Naive thymus-derived CD8-positive, alpha-beta T cell (primary cell): ENCODE measurements at regions not wholly inside any gene's neighbourhood (a gene's known extent, or its start where the extent isn't known, plus 50 kb on each side); places are given as distances from the start of the nearest gene placed in this dataset.
"Not testable (repeated sequence)": the region's sequence is repeated elsewhere in the genome, so short reads cannot be mapped to it uniquely, and the experiment has no call there.

ENCODE experiments used
- ATAC-seq, 2 donors: fragments of 150-1000 bp; cut with Tn5 transposase in 1 of 2; sonication (Bioruptor Pico), chemical (Tn5 transposase) in 1 of 2; 1 replicate in 1 of 2; 2 replicates in 1 of 2; pipeline ENCODE4 v1.10.0; 2021; ENCODE audit warnings: mild to moderate bottlenecking in 2 of 2, moderate library complexity in 2 of 2
- POLR2A ChIA-PET: fragments of 350-600 bp; sonication (Branson Sonifier 250); formaldehyde crosslinking; loops from one replicate; lab custom pipeline; 2021; ENCODE audit warnings: antibody characterized with exemption; lab: Charles Lee
- DNase-seq, 10 donors: peaks; one replicate each; pipeline versions ENCODE4 v3.0.0 to v3.0.0-alpha.2; 2020 to 2022
- H3K27ac Mint-ChIP-seq, 10 donors: one replicate each; pipeline ENCODE4 v1.8.0; 2020 to 2022; ENCODE audit warnings: mild to moderate bottlenecking in 10 of 10, mixed read lengths in 10 of 10, moderate library complexity in 4 of 10, inconsistent platforms in 1 of 10
- H3K27me3 Mint-ChIP-seq, 5 donors: one replicate each; pipeline ENCODE4 v1.8.0; 2021 to 2022; ENCODE audit warnings: mixed read lengths in 5 of 5
- H3K36me3 Mint-ChIP-seq, 3 donors: one replicate each; pipeline ENCODE4 v1.8.0; 2020 to 2022; ENCODE audit warnings: mixed read lengths in 3 of 3, mild to moderate bottlenecking in 2 of 3, inconsistent platforms in 1 of 3
- H3K4me1 Mint-ChIP-seq, 4 donors: one replicate each; pipeline ENCODE4 v1.8.0; 2021 to 2022; ENCODE audit warnings: mixed read lengths in 4 of 4
- H3K4me3 Mint-ChIP-seq, 10 donors: one replicate each; pipeline ENCODE4 v1.8.0; 2020 to 2022; ENCODE audit warnings: mild to moderate bottlenecking in 10 of 10, mixed read lengths in 10 of 10, moderate library complexity in 6 of 10, inconsistent platforms in 1 of 10
- H3K9me3 Mint-ChIP-seq, 9 donors: one replicate each; pipeline ENCODE4 v1.8.0; 2020 to 2022; ENCODE audit warnings: mixed read lengths in 9 of 9, mild to moderate bottlenecking in 3 of 9, inconsistent platforms in 1 of 9, moderate library complexity in 1 of 9

GRCh38 chr5:38776149-38776896 lies 69.5 kb upstream of the OSMR start:
- Mint-ChIP-seq H3K4me1 (no peaks in the 10 kb centered on the region), H3K4me3 (no peak overlapping the region), H3K27ac (no peak overlapping the region), H3K9me3 (peaks cover 0 to 14% (median 2%) of the 10 kb centered on the region in 9 donors), H3K36me3 (peaks cover 0 to 4% (median 0%) of the 10 kb centered on the region in 3 donors), H3K27me3 (peaks cover 10 to 56% (median 17%) of the 10 kb centered on the region in 5 donors)
- no peak for ATAC-seq
- no peak for DNase-seq
- POLR2A ChIA-PET = no interaction called here

GRCh38 chr5:38777111-38777510 lies 68.7 kb upstream of the OSMR start:
- Mint-ChIP-seq H3K4me3 (no peak overlapping the region), H3K9me3 (peaks cover 0 to 14% (median 2%) of the 10 kb centered on the region in 9 donors), H3K36me3 (peaks cover 0 to 4% (median 0%) of the 10 kb centered on the region in 3 donors), H3K27ac (no peak overlapping the region), H3K27me3 (peaks cover 9 to 56% (median 15%) of the 10 kb centered on the region in 5 donors), H3K4me1 (no peaks in the 10 kb centered on the region)
- POLR2A ChIA-PET = no interaction called here
- ATAC-seq (no peak), DNase-seq (no peak)

GRCh38 chr5:38780316-38780715 lies 65.5 kb upstream of the OSMR start:
- POLR2A ChIA-PET = no interaction called here
- Mint-ChIP-seq H3K4me1 (no peaks in the 10 kb centered on the region), H3K36me3 (no peaks in the 10 kb centered on the region), H3K4me3 (no peak overlapping the region), H3K27ac (no peak overlapping the region), H3K9me3 (peaks cover 0 to 5% (median 0%) of the 10 kb centered on the region in 9 donors), H3K27me3 (peaks cover 4 to 46% (median 13%) of the 10 kb centered on the region in 5 donors)
- no peak for ATAC-seq
- no peak for DNase-seq

GRCh38 chr5:38780945-38781344 lies 64.9 kb upstream of the OSMR start:
- Mint-ChIP-seq H3K9me3 (peaks cover 0 to 9% (median 3%) of the 10 kb centered on the region in 9 donors), H3K4me1 (no peaks in the 10 kb centered on the region), H3K27me3 (peaks cover 4 to 44% (median 14%) of the 10 kb centered on the region in 5 donors), H3K4me3 (no peak overlapping the region), H3K27ac (no peak overlapping the region), H3K36me3 (peaks cover 0 to 4% (median under 1%) of the 10 kb centered on the region in 3 donors)
- POLR2A ChIA-PET = no interaction called here
- ATAC-seq = no peak
- no peak for DNase-seq

GRCh38 chr5:38782180-38782835 lies 63.5 kb upstream of the OSMR start:
- Mint-ChIP-seq H3K36me3 (peaks cover 0 to 10% (median 2%) of the 10 kb centered on the region in 3 donors), H3K27ac (no peak overlapping the region), H3K4me1 (no peaks in the 10 kb centered on the region), H3K27me3 (peaks cover 4 to 31% (median 12%) of the 10 kb centered on the region in 5 donors), H3K9me3 (peaks cover 0 to 21% (median 8%) of the 10 kb centered on the region in 9 donors), H3K4me3 (no peak overlapping the region)
- POLR2A ChIA-PET = no interaction called here
- DNase-seq = no peak
- ATAC-seq = no peak

GRCh38 chr5:38783011-38783561 lies 62.7 kb upstream of the OSMR start:
- ATAC-seq (no peak), DNase-seq (no peak)
- Mint-ChIP-seq H3K9me3 (peaks cover 0 to 23% (median 8%) of the 10 kb centered on the region in 9 donors), H3K4me1 (no peaks in the 10 kb centered on the region), H3K4me3 (no peak overlapping the region), H3K36me3 (peaks cover 0 to 16% (median 2%) of the 10 kb centered on the region in 3 donors), H3K27me3 (peaks cover 4 to 25% (median 10%) of the 10 kb centered on the region in 5 donors), H3K27ac (no peak overlapping the region)
- POLR2A ChIA-PET = no interaction called here

- H3K27ac Mint-ChIP-seq = no peak overlapping the region
- POLR2A ChIA-PET = no interaction called here
- H3K4me1 Mint-ChIP-seq = no peaks in the 10 kb centered on the region
- no peak overlapping the region for H3K4me3 Mint-ChIP-seq
- H3K36me3 Mint-ChIP-seq = peaks cover 0 to 16% (median 2%) of the 10 kb centered on the region in 3 donors
- ATAC-seq (no peak), DNase-seq (no peak)
- H3K27me3 Mint-ChIP-seq = peaks cover 6 to 30% (median 15%) of the 10 kb centered on the region in 5 donors
- H3K9me3 Mint-ChIP-seq = peaks cover 0 to 18% (median 8%) of the 10 kb centered on the region in 9 donors
These were observed 56.7 kb upstream of the OSMR start for GRCh38 chr5:38789134-38789533.

GRCh38 chr5:38789777-38790176 lies 56.0 kb upstream of the OSMR start:
- Mint-ChIP-seq H3K9me3 (peaks cover 0 to 18% (median 8%) of the 10 kb centered on the region in 9 donors), H3K27ac (no peak overlapping the region), H3K4me1 (no peaks in the 10 kb centered on the region), H3K36me3 (peaks cover 0 to 16% (median 2%) of the 10 kb centered on the region in 3 donors), H3K27me3 (peaks cover 6 to 33% (median 17%) of the 10 kb centered on the region in 5 donors), H3K4me3 (no peak overlapping the region)
- DNase-seq (no peak), ATAC-seq (no peak)
- POLR2A ChIA-PET = no interaction called here

- POLR2A ChIA-PET = no interaction called here
- Mint-ChIP-seq H3K9me3 (peaks cover 0 to 18% (median 8%) of the 10 kb centered on the region in 9 donors), H3K4me1 (no peaks in the 10 kb centered on the region), H3K27ac (no peak overlapping the region), H3K4me3 (no peak overlapping the region), H3K27me3 (peaks cover 6 to 35% (median 18%) of the 10 kb centered on the region in 5 donors), H3K36me3 (peaks cover 0 to 16% (median 2%) of the 10 kb centered on the region in 3 donors)
- no peak for ATAC-seq
- no peak for DNase-seq
These were observed 55.5 kb upstream of the OSMR start for GRCh38 chr5:38790268-38790667.

- no peak overlapping the region for H3K27ac Mint-ChIP-seq
- peaks cover 6 to 33% (median 19%) of the 10 kb centered on the region in 5 donors for H3K27me3 Mint-ChIP-seq
- H3K36me3 Mint-ChIP-seq = peaks cover 0 to 12% (median 2%) of the 10 kb centered on the region in 3 donors
- ATAC-seq = no peak
- no peaks in the 10 kb centered on the region for H3K4me1 Mint-ChIP-seq
- no peak for DNase-seq
- POLR2A ChIA-PET = no interaction called here
- no peak overlapping the region for H3K4me3 Mint-ChIP-seq
- H3K9me3 Mint-ChIP-seq = peaks cover 0 to 14% (median 5%) of the 10 kb centered on the region in 9 donors
These were observed 54.9 kb upstream of the OSMR start for GRCh38 chr5:38790891-38791290.

- POLR2A ChIA-PET = no interaction called here
- H3K27me3 Mint-ChIP-seq = peaks cover 6 to 25% (median 18%) of the 10 kb centered on the region in 5 donors
- H3K4me3 Mint-ChIP-seq = no peak overlapping the region
- no peak for ATAC-seq
- no peak for DNase-seq
- H3K9me3 Mint-ChIP-seq = peaks cover 0 to 2% (median 0%) of the 10 kb centered on the region in 9 donors
- no peaks in the 10 kb centered on the region for H3K4me1 Mint-ChIP-seq
- H3K27ac Mint-ChIP-seq = no peak overlapping the region
- no peaks in the 10 kb centered on the region for H3K36me3 Mint-ChIP-seq
These were observed 52.7 kb upstream of the OSMR start for GRCh38 chr5:38793099-38793498.

- DNase-seq, H3K4me3 Mint-ChIP-seq, H3K27ac Mint-ChIP-seq, H3K36me3 Mint-ChIP-seq, H3K4me1 Mint-ChIP-seq, POLR2A ChIA-PET, H3K9me3 Mint-ChIP-seq, ATAC-seq: not testable (repeated sequence)
- peaks cover 3 to 25% (median 15%) of the 10 kb centered on the region in 5 donors for H3K27me3 Mint-ChIP-seq
These were observed 51.8 kb upstream of the OSMR start for GRCh38 chr5:38794037-38794436.

GRCh38 chr5:38794986-38795385 lies 50.8 kb upstream of the OSMR start:
- peaks cover 0 to 2% (median 0%) of the 10 kb centered on the region in 9 donors for H3K9me3 Mint-ChIP-seq
- DNase-seq (no peak), ATAC-seq (no peak)
- no peaks in the 10 kb centered on the region for H3K36me3 Mint-ChIP-seq
- H3K27ac Mint-ChIP-seq = no peak overlapping the region
- peaks cover 9 to 33% (median 19%) of the 10 kb centered on the region in 5 donors for H3K27me3 Mint-ChIP-seq
- no peak overlapping the region for H3K4me3 Mint-ChIP-seq
- POLR2A ChIA-PET = no interaction called here
- H3K4me1 Mint-ChIP-seq = peaks cover 0 to 2% (median 0%) of the 10 kb centered on the region in 4 donors
